GM12864 (cell line): ENCODE measurements at regions not wholly inside any gene's neighbourhood (a gene's known extent, or its start where the extent isn't known, plus 50 kb on each side); places are given as distances from the start of the nearest gene placed in this dataset.

ENCODE experiments used
- DNase-seq: peaks from one replicate; pipeline ENCODE4 v3.0.0-alpha.2; 2011; ENCODE audit warnings: low read depth
- H3K4me3 ChIP-seq: 2 replicates; pipeline ENCODE4 v1.5.1; 2011; ENCODE audit warnings: mild to moderate bottlenecking, low read depth, low read length, control low read depth
- CTCF ChIP-seq: IDR thresholded peaks from 2 replicates; pipeline ENCODE4 v1.5.1; 2011; ENCODE audit warnings: low read depth, mild to moderate bottlenecking, moderate library complexity, low read length, control low read depth, inconsistent platforms; ENCODE audit errors: missing control alignments

- no peak for TF ChIP-seq CTCF
- H3K4me3 ChIP-seq: no peak overlapping the region
- no peak for DNase-seq
These were observed 162.0 kb upstream of the GUCY1A2 start for GRCh38 chr11:107180236-107180635.

- H3K4me3 ChIP-seq: no peak overlapping the region
- no peak for TF ChIP-seq CTCF
- no peak for DNase-seq
These were observed 161.6 kb upstream of the GUCY1A2 start for GRCh38 chr11:107179829-107180228.

- no peak for DNase-seq
- TF ChIP-seq CTCF: no peak
- no peak overlapping the region for H3K4me3 ChIP-seq
These were observed 158.8 kb upstream of the GUCY1A2 start for GRCh38 chr11:107177106-107177477.

GRCh38 chr11:107176148-107177105, 158.2 kb upstream of the GUCY1A2 start:
- TF ChIP-seq CTCF: no peak
- DNase-seq: no peak
- H3K4me3 ChIP-seq: no peak overlapping the region

- no peak overlapping the region for H3K4me3 ChIP-seq
- DNase-seq: no peak
- TF ChIP-seq CTCF: no peak
These were observed 156.6 kb upstream of the GUCY1A2 start for GRCh38 chr11:107174856-107175255.

- no peak for TF ChIP-seq CTCF
- H3K4me3 ChIP-seq: no peak overlapping the region
- no peak for DNase-seq
These were observed 154.7 kb upstream of the GUCY1A2 start for GRCh38 chr11:107172996-107173395.

GRCh38 chr11:107157809-107158187, 139.5 kb upstream of the GUCY1A2 start:
- no peak for TF ChIP-seq CTCF
- DNase-seq: no peak

More at GRCh38 chr11:107157809-107158187, 139.5 kb upstream of the GUCY1A2 start:
- no peak overlapping the region for H3K4me3 ChIP-seq
